NB4 (cell line): ENCODE measurements at regions not wholly inside any gene's neighbourhood (a gene's known extent, or its start where the extent isn't known, plus 50 kb on each side); places are given as distances from the start of the nearest gene placed in this dataset.

Experiments
- CTCF ChIP-seq: IDR thresholded peaks from one replicate; pipeline ENCODE4 v1.5.1; 2012; ENCODE audit warnings: low read depth, low read length
- MAX ChIP-seq: IDR thresholded peaks from 2 replicates; pipeline ENCODE4 v1.6.1; 2011; ENCODE audit warnings: low read depth, low read length
- MYC ChIP-seq: IDR thresholded peaks from 2 replicates; pipeline ENCODE4 v1.6.1; 2011; ENCODE audit warnings: low read depth, low read length
- POLR2A ChIP-seq: IDR thresholded peaks from 2 replicates; pipeline ENCODE4 v1.6.1; 2011; ENCODE audit warnings: mild to moderate bottlenecking; ENCODE audit not compliant: insufficient read length; ENCODE audit errors: extremely low read depth

GRCh38 chr16:18045356-18045755 is 291.2 kb downstream of the NPIPA8 start:
- TF ChIP-seq CTCF: no peak
- TF ChIP-seq MAX: no peak
- no peak for TF ChIP-seq POLR2A
- TF ChIP-seq MYC: no peak
